ENCODE measurements at regions not wholly inside any gene's neighbourhood (a gene's known extent, or its start where the extent isn't known, plus 50 kb on each side); places are given as distances from the start of the nearest gene placed in this dataset.

GRCh38 chr15:87763837-87764236 lies 492.7 kb downstream of the NTRK3 start:
- TF ChIP-seq SIN3A (IDR thresholded peaks at IDR 0.05; ENCODE audit: borderline replicate concordance, insufficient read depth, low read depth, low read length) (no peak), CTCF (IDR thresholded peaks at IDR 0.05) (no peak), POLR2AphosphoS5 (IDR thresholded peaks at IDR 0.05; ENCODE audit: low read depth, low read length) (no peak), TCF7L2 (IDR thresholded peaks at IDR 0.05; ENCODE audit: low read depth, low read length) (no peak)
